GM21360 (cell line): ENCODE measurements at regions not wholly inside any gene's neighbourhood (a gene's known extent, or its start where the extent isn't known, plus 50 kb on each side); places are given as distances from the start of the nearest gene placed in this dataset.
"Not testable (repeated sequence)": the region's sequence is repeated elsewhere in the genome, so short reads cannot be mapped to it uniquely, and the experiment has no call there.

ENCODE experiments used
- ATAC-seq: cut with Tn5 transposase; IDR thresholded peaks from one replicate; pipeline ENCODE4 v1.9.1; 2021; ENCODE audit warnings: mild to moderate bottlenecking, moderate library complexity; ENCODE audit not compliant: unreplicated experiment

DNA sequence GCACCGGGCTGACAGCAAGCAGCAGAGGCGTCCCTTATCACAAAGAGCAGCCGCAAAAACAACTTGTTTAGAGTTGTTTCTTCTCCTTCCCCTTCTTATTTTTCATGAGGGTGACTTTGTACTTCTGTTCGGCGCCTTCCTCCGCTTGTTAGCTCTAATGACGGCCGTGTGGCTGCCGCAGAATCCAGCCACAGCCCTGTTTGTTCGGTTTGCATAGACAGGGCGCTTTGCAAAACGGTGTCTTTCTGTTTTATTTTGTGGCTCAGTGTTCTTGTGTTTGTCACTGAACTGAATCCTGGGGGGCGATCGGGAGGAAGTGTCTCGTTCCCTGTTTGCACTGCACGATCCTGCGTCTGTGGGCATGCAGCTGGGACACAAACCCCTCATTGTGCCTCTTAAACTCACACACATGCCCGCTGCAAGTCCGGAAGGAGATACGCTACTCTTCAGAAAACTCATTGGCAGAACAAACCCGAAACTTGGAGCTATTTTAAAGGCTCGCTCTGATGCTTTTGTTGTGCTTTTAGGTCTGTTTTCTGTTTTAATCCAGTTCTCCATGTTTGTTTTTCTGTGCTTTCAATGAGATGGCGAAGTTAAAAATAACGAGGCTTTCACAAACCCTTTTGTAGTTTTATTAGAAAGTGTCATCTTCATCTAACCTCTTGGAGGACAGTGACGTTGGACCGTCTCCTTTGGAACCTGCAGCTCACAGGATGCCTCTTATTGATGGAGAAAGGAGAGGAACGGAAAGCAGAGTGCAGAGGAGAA lies 213.9 kb downstream of the IRX2 start:
- no peak for ATAC-seq

DNA sequence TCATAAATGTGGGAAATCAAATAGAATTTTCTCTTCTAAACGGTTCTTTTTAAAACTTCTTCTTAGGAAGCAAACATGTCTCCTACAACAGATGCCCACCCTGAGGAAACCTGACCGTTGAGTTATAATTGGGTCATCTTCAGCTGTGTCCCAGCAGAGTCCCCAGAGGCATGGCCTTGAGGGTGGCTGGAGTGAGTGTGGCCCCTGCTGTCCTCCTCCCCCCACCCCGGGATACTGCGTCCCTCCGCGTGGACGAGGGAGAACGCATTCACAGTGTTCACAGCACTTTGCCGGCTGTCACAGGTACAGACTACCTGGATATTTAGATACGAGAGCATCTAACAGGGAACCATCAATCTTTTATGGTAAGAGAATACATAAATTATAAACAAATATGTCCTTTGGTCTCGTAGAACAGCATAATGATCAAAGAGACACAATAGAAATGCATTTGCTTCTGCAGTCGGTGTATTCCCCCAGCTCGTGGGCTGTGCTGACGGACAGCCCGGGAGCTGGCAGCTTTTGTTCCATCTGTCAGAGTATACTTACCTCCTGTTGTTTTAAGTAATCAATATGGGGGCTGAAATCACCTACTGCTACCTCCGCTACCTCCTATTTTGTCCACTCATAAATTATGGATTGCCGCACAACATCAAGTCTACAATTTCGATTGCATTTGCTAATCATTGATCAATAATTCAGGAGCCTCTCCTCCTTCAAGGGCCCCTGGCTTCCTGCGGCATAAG lies 214.7 kb downstream of the IRX2 start:
- ATAC-seq: no peak

DNA sequence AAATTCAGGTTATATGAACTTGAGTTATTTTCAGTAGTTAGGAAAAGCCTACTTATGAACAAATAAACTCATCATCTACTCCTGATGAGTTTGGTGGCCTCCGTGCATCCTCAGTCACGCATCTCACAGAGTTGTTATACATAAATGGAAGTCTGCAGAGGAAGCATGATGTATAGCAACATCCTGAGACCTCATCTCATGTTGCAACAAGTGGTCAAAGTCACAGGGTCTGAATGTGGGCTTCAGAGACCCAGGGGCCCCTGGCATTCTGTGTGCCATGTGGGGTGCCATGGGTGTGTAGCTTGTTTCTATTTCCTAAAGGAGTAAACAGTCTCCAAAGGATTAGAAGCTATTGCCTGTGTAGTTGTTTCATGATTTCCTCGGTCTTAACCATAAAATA lies 216.5 kb downstream of the IRX2 start:
- no peak for ATAC-seq

DNA sequence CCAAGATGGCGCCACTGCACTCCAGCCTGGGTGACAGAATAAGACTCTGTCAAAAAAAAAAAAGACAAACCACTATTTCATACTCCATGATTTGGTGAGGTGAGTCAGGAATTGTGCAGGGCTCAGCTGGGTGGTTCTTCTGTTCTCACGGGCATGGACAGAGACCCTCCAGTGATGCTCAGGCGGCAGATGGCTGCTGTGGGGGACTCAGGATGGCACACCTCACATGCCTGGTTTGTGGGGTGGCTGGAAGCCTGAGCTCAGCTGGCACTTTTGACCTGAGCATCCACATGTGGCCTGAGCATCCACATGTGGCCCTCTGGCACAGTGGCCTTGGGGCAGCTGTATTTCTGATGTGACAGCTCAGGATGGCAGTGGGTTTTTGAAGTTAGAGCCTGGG lies 217.2 kb downstream of the IRX2 start:
- no peak for ATAC-seq

DNA sequence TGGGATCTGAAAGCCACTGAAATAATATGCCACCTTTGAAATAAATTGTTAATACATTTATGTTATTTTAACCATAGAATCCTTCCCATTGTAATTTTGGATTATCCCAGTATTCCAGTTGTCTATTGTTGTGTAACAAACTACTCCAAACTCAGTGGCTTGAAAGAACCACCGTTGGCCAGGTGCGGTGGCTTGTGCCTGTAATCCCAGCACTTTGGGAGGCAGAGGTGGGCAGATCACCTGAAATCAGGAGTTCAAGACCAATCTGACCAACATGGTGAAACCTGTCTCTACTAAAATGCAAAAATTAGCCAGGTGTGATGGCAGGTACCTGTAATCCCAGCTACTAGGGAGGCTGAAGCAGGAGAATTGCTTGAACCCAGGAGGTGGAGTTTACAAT lies 217.6 kb downstream of the IRX2 start:
- ATAC-seq: not testable (repeated sequence)

DNA sequence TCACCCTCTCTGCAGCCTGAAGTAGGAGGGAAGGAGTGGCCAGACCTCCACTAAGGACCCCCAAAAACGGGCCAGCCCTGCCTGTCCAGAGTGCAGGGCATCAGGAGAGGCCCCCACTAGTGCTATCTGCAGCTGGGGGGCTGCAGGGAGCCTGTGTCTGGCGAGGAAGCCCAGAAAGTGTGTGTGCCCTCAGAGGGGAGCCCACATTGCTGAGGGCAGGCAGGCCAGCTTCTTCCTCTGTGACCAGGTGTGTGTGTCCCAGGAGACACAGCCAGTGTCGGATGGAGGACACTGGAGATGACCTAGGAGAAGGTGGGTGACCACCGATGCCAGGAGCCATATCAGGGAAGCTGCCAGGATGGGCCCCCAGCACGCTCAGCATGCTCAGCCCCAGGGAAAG lies 218.7 kb downstream of the IRX2 start:
- no peak for ATAC-seq

- ATAC-seq: no peak
Measured at GRCh38 chr5:2531318-2531717, 220.2 kb downstream of the IRX2 start.

DNA sequence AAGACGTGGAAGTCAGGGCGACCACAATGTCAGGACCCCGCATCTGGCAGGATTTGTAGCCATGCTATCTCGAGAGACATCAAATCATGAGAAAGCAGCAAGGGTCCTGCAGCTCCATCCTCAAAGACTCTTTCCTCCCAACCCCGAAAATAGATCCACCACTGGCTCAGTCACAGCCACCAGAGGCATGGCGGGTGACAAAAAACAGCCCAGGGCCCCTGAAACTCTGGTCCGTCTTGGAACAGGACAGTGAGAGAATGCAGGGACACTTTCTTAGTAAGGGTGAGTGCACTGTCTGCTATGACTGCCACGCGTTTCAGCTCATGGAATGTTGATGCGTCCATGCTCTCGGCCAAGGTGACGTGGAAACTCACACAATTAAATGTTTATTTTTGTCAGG lies 220.9 kb downstream of the IRX2 start:
- no peak for ATAC-seq

- no peak for ATAC-seq
Measured at GRCh38 chr5:2529371-2530092, 221.9 kb downstream of the IRX2 start.

GRCh38 chr5:2525351-2525750 lies 226.1 kb downstream of the IRX2 start:
- ATAC-seq: no peak

GRCh38 chr5:2524620-2525019 lies 226.9 kb downstream of the IRX2 start:
- no peak for ATAC-seq

GRCh38 chr5:2523180-2523579 lies 228.3 kb downstream of the IRX2 start:
- no peak for ATAC-seq

DNA sequence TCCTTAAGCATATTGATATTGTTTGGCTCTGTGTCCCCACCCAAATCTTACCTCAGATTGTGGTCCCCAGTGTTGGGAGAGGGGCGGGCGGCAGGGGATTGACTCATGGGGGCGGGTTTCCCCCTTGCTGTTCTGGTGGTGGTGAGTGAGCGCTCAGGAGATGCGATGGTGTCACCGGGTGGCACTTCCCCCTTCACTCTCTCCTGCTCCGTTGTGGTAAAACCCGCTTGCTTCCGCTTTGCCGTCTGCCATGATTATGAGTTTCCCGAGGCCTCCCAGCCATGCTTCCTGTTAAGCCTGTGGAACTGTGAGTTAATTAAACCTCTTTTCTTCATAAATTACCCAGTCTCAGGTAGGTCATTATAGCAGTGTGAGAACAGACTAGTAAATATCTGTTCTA lies 229.1 kb downstream of the IRX2 start:
- no peak for ATAC-seq

GRCh38 chr5:2519153-2519552 lies 232.3 kb downstream of the IRX2 start:
- ATAC-seq: no peak

DNA sequence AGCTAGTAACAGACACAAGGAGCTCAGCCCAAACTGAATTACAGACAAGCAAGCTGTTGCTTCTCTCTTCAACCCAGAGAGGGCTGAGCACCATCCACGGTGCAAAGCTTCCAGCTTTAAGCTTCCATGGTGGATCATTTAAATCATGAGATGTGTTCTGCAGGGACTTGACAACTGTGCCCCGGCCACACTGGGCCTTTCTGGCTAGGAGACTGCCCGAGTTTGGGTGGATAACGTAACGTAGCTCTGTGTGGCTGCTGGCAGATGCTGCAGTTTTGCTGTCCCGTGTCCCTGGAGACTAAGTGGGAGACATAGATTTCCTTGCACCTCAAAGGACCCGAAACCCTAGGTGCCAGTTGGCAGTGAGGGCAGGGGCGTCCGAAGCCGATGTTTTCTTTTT lies 234.0 kb downstream of the IRX2 start:
- ATAC-seq: no peak

DNA sequence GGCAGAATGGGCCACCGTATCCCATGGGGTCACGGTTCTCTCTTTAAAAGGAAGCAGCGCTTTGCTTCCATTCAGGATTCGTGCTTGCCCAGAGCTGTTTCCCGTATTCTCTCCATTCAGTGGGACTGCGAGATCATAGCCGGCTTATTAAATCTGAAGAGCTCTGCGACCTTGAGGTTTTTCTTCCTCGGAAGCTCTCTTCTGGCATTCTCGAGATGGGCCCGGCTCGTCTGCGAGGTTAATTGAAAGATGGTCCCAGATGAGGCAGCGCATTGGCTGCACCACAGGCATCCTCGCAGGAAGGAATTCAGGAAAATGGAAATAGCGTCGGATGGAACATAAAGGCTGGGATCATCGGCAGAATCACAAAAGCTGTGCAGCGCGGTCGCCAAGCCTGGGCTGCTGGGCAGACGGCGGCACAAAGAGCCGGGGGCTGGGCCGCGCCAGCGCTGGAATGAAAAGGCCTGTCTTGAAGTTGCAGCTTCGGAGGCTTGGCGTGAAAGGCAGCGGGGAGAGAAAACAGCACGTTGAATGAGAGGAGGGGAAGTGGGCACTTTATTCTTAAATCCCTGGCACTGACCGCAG lies 236.2 kb downstream of the IRX2 start:
- no peak for ATAC-seq

DNA sequence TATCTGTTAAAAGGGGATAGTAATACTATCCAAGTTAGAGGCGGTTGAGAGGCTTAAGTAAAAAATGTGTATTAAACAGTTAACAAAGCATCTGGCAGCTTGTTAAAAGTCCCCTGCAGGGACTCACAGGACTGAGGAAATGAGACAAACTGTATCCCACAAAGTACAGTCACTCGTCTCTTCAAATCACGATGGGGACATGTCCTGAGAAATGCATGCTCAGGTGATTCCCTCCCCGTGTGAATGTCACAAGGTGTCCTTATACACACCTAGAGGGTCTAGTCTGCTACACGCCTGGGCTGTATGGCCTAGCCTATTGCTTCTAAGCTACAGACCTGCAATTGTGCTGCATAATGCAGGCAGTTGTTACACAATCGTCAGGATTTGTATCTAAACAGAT lies 237.0 kb downstream of the IRX2 start:
- no peak for ATAC-seq

DNA sequence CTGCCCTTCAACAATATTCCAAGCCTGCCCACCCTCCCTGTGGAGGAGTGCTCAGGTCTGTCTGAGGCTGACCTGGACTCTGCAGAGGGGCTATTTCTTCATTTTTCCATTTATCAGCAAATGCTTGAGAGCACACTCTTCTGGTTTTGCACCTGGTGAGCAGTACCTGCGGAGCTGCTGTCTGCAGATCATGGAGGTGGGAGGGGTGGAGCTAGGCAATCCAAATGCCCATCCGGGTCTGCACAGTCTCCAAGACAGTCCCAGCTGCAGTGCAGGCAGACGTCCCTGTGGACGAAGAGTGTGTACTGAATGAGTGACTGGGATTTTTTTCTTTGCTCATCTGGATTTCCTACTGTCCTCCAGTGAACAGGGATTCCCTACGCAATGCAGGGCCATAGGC lies 239.8 kb downstream of the IRX2 start:
- no peak for ATAC-seq

DNA sequence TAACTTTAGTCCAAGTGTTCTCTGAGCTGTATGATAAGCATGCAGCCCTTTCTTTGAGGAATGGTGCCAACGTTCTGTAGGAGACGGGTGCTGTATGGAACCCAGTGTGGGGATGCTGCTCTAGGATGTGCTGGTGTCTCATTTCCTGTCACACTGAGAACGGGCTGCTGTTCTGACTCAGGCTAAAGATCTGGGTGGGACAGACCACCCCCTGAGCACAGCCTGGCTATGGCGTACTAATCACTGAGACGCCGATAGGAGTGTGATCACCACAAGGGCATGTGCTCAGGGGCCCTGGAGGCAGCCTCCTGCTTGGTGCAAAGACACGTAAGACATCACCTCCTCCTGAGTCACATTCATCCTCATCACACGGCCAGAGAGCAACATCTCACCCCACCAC lies 240.4 kb downstream of the IRX2 start:
- ATAC-seq: no peak

DNA sequence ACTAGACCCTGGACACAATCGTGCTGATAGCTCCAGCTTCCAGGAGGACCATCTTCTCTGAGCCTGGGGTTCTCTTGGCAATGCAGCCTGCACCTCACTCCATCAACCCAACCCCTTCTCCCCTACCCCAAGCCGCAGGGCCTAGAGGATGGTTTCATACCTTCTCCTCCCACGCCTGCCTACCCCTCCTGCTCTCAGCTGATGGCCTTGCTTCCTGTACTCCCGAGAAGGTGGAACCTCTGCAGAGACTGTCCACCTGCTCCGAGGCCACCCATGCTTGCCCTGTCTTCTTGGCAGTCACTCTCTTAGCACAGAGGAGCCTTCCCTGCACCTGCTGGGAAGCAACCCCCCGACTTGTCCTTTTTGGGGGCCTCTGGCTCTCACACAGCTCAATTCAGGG lies 241.9 kb downstream of the IRX2 start:
- no peak for ATAC-seq

DNA sequence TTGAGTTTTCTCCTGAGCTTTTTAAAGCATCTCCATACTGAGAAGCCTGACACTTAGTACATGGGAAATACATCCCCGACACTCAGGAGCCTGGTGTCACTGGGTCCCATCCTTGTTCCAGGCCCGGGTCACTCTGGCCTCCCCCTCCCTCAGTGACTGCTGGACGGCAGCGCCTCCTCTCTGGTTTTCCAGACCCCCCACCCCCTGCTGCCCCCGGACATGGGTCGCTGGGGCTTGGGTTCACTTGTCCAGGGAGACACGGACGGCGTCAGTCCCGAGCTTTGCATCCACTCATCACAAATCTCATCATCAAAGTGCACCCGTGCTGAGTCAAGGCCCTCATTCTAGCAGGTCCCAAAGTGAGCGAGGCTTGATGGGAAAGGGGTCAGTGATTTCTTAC lies 243.0 kb downstream of the IRX2 start:
- ATAC-seq: no peak

DNA sequence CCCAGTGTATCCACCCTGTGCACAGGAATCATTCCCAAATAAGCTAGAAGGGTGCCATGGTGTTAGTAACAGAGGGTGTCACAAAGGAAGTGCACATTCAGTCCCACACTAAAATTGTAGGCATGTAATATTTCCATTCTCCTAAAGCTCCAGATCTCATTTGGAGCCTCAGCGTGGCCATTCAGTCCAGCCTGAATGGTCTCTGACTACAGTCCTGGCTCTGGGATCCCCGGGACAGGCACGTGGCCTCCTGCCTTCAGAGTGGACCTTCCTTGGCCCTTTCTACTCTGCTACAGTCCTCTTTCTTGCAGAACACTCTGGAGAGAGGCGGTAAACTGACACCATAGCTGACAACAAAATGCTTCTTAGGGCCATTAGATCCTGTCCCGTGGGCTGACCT lies 243.9 kb downstream of the IRX2 start:
- no peak for ATAC-seq
